Activated CD8-positive, alpha-beta memory T cell treated with anti-CD3 and anti-CD28 coated beads, Interleukin-2, amount 50 U/mL, for 24 hours (primary cell): ENCODE measurements at regions not wholly inside any gene's neighbourhood (a gene's known extent, or its start where the extent isn't known, plus 50 kb on each side); places are given as distances from the start of the nearest gene placed in this dataset.

Experiments used
- DNase-seq: peaks from one replicate; pipeline ENCODE4 v3.0.0-alpha.2; 2020; ENCODE audit errors: extremely low read depth

DNA sequence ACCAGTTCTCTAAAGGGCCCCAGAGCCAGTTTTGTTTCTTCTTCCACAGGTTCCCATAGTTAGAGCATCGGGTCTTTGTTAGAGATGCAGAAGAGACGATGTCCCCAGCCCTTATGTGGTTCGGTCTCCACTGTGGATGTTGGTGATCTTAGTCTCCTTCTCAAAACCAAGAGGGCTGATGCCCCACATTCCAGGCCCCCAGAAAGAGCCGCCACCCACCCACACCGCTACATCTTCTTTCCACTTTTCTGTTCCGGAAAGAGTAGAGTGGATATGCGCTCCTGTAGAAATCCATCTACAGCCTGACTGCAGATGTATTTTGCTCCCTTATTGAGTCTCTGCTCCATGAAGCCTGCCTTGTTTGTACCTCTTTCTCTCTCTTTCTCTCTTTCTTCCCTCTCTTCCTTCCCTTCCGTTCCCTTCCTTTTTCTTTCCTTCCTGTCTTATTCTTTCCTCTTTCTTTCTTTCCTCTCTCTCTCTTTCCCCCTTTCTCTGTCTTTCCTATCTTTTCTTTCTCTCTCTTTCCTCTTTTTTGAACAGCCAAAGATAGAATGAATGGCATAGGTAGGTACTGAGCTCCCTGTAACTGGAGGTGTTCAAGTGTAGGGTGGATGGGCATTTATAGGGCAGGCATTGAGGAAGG lies 224.3 kb downstream of the SEC14L1 start:
- DNase-seq = no peak

DNA sequence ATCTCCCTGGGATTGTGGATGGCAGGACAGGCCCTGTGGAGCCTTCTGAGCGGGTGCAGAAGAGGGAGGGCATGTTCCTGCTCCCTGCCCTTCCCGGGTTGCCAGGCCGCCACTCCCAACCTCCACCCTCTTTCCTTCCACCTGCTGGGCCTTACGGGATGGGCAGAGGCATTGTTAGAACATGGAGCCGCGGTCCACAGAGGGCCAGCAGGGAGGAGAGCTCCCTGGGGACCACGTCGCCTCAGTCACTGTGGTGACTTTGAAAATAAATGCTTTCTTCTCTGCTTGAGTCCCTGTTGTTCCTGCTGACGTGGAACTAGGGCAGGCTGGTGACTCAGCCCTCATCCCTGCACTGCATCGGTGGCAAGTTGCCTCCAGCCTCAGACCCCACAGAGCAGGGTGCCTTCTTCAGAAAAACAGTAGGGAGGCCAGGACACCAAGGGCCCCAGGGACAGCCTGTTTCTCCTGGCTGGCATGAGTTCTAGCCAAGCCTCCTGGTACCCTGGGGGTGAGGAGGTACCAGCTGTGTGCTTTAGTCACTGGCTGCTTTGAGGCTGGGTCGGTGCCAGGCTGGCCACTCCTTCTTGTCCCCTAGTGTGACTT lies 224.9 kb downstream of the SEC14L1 start:
- no peak for DNase-seq

DNA sequence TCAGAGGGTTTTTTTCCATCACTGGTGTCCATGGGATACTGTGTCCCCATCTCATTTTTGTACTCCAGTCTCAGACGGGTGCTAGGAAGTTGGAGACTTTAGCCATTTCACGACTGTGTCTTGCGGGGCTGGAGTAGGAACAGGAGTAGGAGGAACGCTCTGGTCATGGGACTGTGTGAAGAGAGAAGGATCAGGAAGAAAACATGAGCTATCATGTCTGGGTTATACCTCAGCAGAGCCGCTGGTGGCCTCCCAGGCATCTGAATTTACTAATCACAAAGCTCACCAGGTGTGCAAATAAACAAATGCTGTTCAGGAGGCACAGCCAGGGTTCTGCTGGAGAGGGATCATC lies 225.4 kb downstream of the SEC14L1 start:
- no peak for DNase-seq

DNA sequence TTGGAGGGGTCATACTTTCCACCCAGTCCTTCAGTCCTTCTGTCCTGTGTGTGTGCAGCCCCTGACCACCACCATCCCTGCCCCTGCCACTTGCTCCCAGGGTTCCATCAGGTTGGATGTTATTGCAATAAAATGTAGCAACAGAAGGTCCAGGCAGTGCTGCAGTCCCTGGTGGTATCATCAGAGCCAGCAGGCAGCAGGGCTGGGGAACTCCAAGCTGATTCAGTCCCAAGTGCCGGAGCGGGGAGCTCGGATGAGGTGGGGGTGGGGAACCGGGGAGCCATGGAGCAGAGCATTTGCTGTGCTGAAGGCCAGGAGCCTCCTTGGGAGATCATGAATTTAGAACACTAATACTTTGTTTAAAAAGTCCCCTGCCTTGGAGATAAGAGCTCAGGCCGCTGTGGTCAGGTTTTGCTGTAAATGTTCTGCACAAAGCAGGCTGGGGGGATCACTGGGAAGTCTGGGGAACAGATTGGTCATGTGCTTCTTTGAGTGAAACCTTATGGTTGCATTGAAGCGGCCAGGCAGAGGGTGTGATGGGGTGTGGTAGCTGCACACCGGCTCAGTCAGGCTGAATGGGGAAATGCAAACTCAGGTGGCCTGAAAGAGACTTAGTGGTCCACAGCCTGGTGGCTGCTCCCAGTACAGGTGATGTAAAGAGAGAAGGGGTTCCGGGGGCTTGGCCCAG lies 225.9 kb downstream of the SEC14L1 start:
- DNase-seq = no peak

DNA sequence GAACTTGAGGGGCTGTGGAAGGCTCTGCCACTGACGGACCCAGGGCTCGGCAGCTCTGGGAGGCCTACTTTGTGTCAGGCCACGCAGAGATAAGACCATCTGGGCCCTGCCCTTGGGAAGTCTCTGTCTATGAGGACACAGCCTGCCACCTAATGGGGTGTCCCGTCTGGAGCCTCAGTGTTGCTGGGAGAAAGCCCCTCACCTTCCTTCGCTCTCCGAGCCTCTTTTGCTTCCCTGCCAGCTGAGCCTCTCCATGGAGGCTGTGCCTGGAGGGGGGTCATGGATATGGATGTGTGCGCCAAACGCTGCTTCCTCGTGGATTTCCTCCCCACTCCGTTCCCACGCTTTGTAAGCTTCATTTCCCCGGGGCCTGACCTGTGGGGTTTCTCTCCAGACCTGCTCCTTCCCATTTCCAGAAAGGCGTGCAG lies 228.8 kb downstream of the SEC14L1 start:
- DNase-seq = no peak

DNA sequence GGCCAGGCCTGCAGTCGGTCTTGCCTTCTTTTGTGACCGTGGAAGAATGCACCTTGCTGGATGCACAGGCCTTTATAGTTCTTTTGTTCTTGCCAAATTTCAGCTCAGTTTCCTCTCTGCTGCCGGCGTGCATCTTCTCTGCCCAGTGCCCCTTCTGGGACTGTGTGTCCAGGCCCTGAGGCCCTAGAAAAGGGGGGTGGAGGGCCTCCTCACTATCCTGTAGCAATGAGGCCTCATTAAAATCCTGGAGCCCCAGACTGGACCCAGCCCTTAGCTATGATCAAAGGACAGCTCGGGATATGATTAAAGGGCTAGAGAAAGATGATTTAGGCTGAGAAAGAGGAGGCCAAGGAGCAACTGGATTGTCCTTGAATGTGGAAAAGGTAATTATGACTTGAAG lies 229.8 kb downstream of the SEC14L1 start:
- DNase-seq = no peak

DNA sequence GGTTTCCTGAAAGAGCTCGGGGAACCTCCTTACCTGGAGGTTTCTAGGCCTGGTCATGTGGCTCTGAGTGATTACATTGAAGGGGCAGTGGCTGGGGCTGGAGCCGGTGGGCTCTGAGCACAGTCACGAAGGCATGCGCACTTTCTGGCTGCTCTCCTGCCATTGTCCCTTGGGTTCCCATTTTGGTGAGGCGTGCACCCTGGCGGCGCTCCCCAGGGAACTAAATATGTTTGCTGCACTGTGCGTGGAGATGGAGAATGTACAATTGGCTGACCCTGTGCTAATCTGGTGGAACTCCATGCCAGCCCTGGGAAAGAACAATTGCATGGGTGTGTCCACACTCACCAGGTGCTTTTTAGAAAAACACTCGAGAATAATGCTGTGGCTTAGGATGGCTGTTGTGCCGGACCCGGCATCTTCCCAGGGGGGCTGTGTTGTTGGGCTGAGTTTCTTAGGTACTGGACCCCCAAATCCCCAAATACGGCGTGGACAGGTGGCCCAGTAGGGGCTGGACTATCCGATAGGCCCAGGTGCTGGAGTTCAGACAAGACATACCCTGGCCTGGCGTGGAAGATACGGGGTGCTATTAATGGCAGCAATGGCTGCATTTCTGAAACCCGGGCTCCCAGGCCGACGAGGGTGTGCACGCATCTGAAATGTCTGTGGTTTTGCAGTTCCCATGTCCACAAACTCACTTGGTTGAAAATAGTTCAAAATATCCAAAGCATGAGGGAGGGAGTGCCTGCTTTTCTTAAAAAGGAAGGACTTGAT lies 230.5 kb downstream of the SEC14L1 start:
- DNase-seq = no peak

DNA sequence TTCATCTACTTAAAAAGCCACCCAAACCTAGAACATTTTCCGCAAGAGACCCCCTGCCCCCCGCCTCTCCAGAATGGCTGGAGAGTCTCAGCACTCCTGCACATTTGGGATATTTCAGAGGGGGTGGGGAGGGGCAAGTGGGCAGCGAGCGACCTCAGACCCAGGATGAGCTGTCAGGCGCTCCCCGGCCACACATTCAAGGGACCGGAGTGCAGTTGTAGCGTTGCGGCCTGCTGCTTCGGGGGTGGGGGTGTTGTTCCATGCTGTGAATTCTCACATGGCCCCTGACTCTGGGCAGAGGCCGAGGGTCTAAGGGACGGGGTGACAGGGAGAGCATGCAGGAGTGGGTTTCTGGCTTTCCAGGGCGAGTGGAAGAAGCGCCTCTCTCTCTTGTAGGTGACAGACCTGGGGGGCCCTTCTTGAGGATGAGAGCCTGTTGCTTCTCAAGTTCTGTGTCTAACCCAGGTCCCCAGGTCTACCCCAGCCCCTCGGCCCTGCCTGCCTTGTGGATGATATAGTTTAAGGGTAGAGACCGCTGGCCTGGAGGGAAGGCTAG lies 231.2 kb downstream of the SEC14L1 start:
- no peak for DNase-seq

DNA sequence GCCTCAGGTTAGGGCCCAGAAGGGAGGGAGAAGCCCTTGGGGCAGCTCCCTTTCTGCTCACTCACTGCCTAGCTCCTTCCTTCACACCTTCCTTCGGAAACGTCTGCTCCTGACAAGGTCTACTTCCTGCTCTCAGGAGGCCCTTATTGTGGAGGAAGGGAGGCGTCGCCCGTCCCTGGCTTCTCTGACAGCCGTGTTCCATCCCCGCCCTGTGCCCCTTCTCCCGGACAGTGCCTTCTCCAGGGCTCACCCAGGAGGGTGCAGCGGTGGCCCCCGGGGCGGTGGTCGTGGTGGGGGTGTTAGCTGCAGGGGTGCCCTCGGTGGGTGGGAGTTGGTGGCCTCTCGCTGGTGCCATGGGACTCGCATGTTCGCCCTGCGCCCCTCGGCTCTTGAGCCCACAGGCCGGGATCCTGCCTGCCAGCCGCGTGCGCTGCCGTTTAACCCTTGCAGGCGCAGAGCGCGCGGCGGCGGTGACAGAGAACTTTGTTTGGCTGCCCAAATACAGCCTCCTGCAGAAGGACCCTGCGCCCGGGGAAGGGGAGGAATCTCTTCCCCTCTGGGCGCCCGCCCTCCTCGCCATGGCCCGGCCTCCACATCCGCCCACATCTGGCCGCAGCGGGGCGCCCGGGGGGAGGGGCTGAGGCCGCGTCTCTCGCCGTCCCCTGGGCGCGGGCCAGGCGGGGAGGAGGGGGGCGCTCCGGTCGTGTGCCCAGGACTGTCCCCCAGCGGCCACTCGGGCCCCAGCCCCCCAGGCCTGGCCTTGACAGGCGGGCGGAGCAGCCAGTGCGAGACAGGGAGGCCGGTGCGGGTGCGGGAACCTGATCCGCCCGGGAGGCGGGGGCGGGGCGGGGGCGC lies 231.9 kb downstream of the SEC14L1 start:
- DNase-seq = no peak

DNA sequence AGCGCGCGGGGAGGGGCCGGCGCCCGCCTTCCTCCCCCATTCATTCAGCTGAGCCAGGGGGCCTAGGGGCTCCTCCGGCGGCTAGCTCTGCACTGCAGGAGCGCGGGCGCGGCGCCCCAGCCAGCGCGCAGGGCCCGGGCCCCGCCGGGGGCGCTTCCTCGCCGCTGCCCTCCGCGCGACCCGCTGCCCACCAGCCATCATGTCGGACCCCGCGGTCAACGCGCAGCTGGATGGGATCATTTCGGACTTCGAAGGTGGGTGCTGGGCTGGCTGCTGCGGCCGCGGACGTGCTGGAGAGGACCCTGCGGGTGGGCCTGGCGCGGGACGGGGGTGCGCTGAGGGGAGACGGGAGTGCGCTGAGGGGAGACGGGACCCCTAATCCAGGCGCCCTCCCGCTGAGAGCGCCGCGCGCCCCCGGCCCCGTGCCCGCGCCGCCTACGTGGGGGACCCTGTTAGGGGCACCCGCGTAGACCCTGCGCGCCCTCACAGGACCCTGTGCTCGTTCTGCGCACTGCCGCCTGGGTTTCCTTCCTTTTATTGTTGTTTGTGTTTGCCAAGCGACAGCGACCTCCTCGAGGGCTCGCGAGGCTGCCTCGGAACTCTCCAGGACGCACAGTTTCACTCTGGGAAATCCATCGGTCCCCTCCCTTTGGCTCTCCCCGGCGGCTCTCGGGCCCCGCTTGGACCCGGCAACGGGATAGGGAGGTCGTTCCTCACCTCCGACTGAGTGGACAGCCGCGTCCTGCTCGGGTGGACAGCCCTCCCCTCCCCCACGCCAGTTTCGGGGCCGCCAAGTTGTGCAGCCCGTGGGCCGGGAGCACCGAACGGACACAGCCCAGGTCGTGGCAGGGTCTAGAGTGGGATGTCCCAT lies 232.8 kb downstream of the SEC14L1 start:
- DNase-seq = no peak

DNA sequence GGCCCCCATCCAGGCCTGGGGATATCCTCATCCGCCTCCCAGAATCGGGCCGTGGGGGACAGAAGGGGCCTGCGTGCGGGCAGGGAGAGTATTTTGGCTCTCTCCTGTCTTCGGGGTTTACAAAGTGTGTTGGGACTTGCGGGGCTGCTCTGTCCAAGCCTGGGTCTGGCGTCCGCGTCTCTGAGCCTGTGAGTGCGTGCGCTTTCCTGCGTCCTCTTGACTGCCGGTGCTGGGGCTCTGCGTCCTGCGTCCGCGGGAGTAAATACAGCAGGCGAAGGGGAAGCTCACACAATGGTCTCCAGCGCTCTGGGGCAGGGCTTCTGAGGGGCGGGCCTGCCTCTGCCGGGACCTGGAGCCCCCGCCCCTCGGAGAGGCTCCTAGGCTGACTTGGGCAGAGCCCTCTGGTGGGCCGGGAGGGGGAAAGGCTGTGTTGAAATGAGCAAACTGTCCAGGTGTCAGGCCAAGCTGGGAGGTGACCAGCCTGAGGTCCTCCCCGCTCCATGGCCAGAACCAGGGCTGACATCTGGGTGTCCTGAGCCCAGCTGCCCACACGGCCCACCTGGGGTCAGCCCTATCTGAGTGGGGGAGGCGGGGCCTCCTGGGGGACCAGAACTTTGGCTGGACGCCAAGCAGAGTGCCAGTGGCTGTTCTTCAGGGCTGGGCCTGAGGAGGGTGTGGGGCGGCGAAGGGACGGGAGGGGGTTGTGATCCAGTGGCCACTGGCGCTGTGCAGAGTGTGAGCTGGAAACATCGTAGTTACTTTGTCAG lies 233.6 kb downstream of the SEC14L1 start:
- DNase-seq = no peak

DNA sequence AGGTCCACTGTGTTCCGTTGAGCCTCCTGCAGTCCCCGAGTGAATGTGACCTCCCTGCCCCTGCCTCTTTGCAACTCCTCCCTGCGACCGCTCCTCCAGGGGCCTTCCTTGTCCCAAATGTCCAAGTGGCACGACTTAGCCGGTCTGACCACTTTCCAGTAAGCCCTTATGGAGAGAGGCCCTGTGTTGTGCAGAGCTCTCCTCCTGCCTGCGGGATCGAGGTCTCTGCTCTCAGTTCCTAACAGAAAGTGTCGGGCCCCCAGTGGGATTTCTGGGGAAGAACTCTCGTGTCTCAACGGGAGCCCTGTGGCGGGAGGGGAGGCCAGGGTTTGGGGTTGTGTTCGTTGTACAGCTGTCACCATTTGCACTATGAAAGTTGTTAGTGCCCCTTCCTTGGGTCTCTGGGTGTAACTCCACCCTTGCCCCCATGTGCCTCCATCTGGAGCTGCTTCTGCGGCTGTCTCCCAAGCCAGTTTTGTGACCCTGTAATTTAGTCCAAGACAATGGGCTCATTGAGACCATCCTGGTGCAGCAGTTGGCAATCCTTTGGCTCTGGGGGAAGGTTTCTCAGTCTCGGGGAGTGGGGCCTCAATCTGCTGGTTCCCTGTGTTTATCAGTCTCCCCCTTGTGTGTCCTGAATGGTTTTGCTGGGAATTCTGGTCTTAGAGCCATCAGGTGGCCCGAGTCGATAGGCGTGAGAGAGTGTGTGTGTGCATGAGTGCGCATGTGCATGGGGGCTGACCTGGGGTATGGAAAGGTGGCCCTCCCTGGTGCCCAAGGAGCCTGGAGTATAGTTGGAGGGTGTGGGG lies 234.5 kb downstream of the SEC14L1 start:
- no peak for DNase-seq

DNA sequence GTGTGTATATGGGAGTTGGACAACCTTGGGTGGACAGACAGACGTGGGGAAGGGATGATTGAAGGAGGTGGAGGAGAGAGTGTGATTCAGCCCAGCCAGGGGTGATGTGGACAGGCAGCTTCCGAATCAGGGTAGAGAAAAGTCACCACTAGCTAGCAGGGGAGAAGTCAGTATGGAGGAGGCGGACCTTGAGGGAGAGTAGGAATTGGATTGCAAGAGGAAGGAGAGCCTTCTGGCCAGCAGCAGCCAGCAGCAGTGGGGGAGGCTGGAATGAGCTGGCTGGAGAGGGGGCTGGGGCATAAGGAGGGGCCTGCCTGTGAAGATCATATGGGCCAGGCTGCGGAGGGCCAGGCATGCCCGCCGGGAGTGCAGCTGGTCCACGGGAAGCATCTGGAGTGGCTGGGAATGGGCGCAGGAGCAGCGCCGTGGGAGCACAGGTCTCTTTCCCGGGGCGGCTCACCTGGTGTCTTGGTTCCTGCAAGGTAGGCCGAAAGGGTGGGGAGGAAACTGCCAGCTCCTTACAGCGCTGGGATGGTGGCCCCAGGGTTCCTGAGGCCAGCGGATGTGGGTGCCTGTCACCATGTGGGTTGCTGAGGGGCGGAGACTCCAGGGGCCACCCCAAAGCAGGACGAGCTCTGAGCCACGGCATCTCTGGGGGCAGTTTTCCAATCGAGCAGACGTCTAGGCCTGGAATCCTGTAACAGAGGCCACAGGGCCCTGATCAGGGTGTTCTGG lies 235.3 kb downstream of the SEC14L1 start:
- DNase-seq = no peak

DNA sequence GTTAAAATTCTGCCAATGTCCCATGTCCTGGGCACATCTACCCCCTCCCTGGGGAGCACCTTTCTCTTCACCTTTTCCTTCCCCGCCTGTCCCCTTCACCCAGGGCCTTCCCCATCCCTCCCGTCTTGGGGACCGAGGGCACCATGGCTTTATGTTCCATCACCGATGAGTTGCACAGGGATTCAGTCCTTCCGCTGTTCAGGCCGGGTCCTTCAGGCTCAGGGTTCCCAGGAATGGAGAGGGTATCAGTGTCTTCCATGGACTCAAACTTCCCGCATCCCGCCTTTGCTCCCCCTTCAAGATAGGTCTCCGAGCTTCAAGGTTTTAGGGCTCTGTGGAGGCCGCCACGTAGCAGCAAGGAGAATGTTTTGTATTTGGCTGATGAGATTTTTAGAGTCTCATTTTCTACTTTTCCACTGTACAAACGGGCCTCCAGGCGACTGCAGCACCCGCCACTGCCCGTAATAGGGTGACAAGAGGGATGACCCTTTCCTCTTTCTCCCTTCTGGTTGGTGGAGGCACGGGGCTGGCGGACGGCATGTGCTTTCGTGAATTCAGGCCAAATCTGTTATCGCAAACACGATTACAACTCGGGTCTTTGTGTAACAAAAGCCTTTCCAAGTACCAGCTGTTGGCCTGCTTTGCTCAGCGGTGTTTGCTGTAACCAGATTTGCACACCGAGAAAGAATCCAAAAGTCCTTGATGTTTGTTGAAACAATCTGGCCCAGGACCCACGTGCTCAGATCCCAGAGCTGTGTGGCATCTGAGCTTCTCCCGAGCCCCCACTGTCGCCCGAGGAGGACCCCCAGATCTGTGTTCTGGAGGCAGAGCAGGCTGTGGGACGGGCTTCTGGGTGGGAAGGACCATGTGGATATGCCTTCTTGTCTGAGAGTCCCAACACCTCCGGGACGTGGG lies 236.3 kb downstream of the SEC14L1 start:
- no peak for DNase-seq

DNA sequence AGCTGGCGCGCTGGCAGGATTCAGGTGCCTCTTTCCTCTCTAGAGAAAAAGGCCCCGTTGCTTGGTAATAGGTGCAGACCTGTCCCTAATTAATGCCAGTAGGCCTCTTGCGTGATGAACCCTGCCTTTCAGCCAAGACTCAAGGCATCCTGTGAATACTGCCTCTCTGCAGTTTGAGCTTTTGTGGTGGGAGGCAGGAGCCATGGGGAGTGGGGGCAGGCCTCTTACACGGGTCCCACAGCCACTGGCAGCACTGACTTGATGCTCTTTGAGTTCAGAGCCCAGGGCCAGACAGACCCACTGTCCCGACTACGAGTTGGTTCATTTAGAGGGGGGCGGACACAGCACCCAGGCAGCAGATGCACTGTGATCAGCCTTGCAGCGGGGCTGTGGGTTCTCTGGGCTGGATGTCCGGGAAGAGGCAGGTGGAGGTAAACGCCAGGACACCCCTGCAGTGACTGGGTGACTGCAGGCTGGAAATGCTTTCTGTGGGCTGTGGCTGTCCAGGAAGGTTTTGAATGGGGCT lies 237.0 kb downstream of the SEC14L1 start:
- DNase-seq = no peak

DNA sequence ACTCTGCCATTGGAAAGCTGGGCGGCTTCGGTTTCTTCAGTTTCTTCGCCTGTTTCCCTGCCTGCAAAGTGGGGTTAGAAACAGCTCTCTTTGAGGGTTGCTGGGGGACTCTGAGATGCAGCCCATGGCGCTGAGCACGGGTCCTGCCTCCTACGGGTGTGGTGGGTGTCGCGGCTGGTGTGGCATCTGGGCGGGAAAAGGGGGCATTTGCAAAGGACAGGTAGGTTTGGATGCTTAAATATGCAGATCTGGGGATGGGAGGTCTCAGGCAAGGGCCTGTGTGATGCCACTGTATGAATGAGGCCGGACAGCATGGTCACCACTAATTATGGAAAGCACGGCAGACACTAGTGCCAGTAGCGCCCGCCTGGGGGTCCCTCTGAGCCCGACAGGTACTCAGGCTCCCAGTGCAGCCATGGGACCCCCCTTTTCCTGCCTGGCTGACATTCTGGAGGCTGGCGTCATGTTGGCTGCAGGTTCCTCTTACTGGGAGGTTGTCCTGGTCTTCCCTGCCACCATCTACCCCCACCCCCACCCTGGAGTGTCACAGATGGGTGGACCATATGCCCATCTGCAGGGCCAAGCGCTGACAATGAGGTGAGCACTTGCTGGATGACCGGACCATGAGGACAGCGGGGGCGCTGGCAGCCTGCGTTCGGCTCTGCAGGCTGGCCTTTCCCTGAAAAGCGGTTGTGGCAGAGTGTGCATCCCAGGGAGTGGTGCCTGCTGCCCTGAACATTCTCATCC lies 237.7 kb downstream of the SEC14L1 start:
- no peak for DNase-seq
